ENCODE measurements at regions not wholly inside any gene's neighbourhood (a gene's known extent, or its start where the extent isn't known, plus 50 kb on each side); places are given as distances from the start of the nearest gene placed in this dataset.

DNA sequence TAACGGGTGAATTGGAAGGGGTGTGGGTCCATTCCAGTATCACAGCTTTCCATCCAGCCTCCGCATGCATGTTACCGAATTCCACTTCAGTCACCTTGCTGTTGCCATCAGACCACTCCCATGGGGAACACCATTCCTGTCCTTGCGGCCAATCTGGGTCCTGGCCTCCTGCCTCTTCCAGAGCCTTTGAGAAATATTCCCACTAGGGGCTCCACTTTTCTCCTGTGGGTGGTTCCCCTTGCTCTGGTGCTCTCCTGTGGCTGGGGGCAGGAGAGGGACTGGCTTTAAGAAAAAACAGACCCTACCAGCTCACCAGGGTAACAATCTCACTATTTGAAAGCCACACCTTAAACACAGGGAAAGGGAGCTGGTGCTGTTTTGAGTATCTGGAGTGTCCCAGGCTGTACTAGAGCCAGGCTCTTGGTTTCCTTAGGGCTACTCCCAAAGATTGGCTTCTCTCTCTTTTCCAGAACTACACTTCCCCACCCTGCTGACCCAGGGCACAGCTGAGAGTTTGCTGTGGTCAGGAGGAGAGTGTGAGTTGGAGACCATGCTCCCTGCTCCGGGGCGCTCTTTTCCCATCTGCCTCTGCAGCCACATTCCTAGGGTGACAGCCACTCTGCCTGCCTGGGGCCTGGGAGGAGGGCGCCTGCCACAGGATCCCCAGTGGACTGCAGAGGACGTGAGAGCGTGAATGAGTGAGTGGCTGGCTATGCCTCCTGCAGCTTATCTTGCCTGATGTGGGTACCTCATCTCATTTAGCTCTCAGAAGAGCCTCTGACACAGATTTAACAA is 460.8 kb upstream of the HS6ST1 start:
- Histone ChIP-seq H3K9me3 (replicated peaks) (peaks cover 3% of the 10 kb centered on the region), H3K4me3 (no peak overlapping the region), H3K4me1 (peaks cover 14% of the 10 kb centered on the region), H3K27me3 (ENCODE audit: low read depth) (peaks cover 14% of the 10 kb centered on the region), H3K36me3 (no peaks in the 10 kb centered on the region), H3K27ac (replicated peaks) (no peak overlapping the region)
- TF ChIP-seq CTCF (IDR thresholded peaks at IDR 0.05; ENCODE audit: borderline replicate concordance) = no peak
- no peak for DNase-seq
- intact Hi-C loops (cut with micrococcal nuclease) = no loop called here

DNA sequence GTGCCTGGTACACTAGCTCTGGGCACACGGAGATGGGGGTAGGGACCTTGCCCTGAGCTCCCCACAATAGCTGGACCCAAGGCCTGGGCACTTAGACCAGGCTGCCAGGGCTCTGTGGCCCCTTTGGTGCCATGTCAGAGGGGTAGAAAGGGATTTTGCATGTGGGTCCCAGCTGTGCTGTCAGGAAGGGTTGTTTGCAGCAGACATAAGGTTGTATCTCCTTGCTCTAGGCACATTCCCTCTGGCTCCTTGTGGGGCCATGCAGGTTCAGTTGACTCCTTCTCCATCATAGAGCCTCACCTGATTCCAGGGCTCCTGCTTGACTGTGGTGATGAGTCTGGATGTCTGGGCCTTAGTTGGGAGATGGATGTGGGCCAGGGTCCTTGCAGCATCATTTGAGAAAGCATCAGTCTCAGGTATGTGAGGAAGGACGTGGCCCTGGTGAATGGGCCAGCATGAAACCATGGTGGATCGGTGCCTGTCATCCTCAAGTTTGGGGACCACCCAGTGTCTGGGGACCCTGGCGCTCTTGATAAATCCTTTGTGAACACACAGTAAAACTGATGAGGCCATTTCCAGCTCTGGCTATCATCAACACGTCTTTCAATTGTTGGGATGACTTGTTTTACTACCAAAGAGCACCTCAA is 461.9 kb upstream of the HS6ST1 start:
- TF ChIP-seq CTCF (IDR thresholded peaks at IDR 0.05; ENCODE audit: borderline replicate concordance) = no peak
- H3K27me3 ChIP-seq (ENCODE audit: low read depth) = peaks cover 14% of the 10 kb centered on the region
- intact Hi-C loops (cut with micrococcal nuclease) = no loop called here
- no peak for DNase-seq
- no peak overlapping the region for H3K27ac ChIP-seq (replicated peaks)
- H3K9me3 ChIP-seq (replicated peaks) = peaks cover 3% of the 10 kb centered on the region
- H3K4me3 ChIP-seq = no peak overlapping the region
- H3K36me3 ChIP-seq = no peaks in the 10 kb centered on the region
- peaks cover 3% of the 10 kb centered on the region for H3K4me1 ChIP-seq

DNA sequence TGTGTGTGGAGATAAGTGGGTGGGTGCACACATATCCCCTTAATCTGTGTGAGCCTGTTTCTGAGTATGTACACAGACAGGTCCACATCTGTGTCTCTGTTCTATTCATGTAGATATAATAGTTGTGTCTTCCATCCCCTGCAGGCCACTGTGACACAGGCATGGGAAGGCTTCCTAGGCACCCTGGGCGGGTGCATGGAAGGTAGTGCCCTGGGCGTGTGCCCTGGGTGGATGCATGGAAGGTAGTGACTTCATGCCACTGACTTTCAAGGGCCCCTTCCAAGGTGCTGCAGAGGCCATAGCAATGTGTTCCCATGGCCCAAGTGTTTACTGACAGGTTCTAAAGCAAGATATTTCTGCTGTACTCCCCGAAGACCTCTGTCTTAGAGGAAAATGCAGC is 462.5 kb upstream of the HS6ST1 start:
- no peak overlapping the region for H3K4me3 ChIP-seq

DNA sequence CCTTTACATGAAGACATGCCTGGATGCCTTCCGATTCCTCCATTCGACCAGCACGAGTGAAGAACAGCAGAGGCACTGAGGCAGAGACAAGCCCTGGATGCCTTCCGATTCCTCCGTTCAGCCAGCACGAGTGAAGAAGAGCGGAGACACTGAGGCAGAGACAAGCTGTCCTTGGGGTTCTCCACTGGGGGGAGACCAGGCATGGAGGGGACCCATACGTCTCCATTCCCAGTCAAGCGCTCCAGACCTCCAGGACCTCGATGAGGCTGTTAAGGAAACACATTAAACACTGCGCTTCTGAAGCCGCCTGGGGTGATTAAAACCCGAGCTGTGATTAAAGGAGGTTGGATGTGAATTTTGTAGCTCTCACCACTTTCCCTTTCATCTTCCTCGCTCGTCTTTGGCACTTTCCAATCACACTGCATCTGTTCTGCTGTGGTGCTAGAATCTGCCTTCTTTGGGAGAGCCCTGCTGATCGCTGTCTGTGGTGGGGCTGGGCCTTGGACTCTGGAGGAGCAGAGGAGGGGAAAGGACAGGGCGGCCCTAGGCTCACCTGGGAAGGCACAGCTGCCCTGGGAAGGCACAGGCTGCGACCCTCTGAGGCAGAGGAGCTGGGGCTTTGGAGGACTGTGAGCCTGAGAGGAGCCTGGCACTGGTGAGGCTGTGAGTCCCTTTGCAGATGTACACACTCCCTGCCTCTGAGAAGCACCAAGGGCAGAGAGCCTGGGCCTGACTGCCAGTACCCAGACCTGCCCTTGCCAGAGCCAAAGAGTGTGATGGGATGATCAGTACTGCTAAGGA is 463.1 kb upstream of the HS6ST1 start:
- no peak for TF ChIP-seq CTCF (IDR thresholded peaks at IDR 0.05; ENCODE audit: borderline replicate concordance)
- intact Hi-C loops (cut with micrococcal nuclease) = no loop called here
- Histone ChIP-seq H3K27ac (replicated peaks) (no peak overlapping the region), H3K27me3 (ENCODE audit: low read depth) (peaks cover 14% of the 10 kb centered on the region), H3K4me3 (no peak overlapping the region), H3K4me1 (no peaks in the 10 kb centered on the region), H3K9me3 (replicated peaks) (peaks cover 3% of the 10 kb centered on the region), H3K36me3 (no peaks in the 10 kb centered on the region)
- DNase-seq = no peak

More for the DNA sequence above, 462.5 kb upstream of the HS6ST1 start:
- H3K36me3 ChIP-seq = no peaks in the 10 kb centered on the region
- no peak for DNase-seq
- H3K9me3 ChIP-seq (replicated peaks) = peaks cover 3% of the 10 kb centered on the region
- H3K4me1 ChIP-seq = no peaks in the 10 kb centered on the region
- TF ChIP-seq CTCF (IDR thresholded peaks at IDR 0.05; ENCODE audit: borderline replicate concordance) = no peak
- H3K27ac ChIP-seq (replicated peaks) = no peak overlapping the region
- intact Hi-C loops (cut with micrococcal nuclease) = no loop called here
- peaks cover 14% of the 10 kb centered on the region for H3K27me3 ChIP-seq (ENCODE audit: low read depth)

DNA sequence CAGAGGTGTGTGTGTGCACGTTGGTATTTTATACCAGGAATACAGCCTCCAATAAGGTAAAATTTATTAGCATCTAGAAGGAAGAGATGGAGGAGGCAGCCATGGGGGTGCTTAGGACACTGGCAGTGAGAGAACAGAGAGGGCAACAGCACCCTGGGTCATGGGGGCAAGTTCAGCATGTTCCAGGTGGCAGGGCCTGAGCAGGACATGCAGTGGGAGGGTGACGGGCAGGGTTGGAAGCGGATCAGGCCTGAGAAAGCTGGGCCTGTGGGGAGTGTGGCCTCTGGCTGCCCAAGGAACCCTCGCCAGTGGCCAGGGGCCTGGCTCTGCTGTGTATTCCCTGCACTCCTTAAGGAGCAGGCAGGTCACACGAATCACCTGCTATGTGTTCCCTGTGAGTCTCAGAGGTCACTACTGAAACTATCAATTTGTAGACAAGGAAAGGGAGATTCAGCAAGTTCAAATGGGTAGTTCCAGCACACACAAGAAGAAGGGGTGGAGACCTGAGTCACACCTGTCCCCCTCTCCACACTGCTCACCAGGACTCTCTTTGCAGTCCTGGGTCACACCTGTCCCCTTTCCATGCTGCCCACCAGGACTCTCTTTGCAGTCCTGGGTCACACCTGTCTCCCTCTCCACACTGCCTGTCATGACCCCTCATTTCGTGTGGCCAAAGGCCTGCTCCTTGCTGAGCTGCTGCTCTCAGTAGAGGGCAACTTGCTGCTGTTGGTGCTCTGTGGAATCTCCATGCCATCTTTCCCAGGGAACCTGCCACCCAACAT is 463.9 kb upstream of the HS6ST1 start:
- no peak for DNase-seq
- no peak for TF ChIP-seq CTCF (IDR thresholded peaks at IDR 0.05; ENCODE audit: borderline replicate concordance)
- no peak overlapping the region for H3K27ac ChIP-seq (replicated peaks)
- intact Hi-C loops (cut with micrococcal nuclease) = no loop called here
- peaks cover 3% of the 10 kb centered on the region for H3K9me3 ChIP-seq (replicated peaks)
- H3K27me3 ChIP-seq (ENCODE audit: low read depth) = peaks cover 14% of the 10 kb centered on the region
- H3K4me1 ChIP-seq = no peaks in the 10 kb centered on the region
- no peak overlapping the region for H3K4me3 ChIP-seq
- H3K36me3 ChIP-seq = no peaks in the 10 kb centered on the region

Measured in left ventricle myocardium inferior (tissue), 1 donor.